ENCODE measurements at regions not wholly inside any gene's neighbourhood (a gene's known extent, or its start where the extent isn't known, plus 50 kb on each side); places are given as distances from the start of the nearest gene placed in this dataset.
A peak's percentile ranks its signal among the peaks of the same experiment; 100 is the strongest.

DNA sequence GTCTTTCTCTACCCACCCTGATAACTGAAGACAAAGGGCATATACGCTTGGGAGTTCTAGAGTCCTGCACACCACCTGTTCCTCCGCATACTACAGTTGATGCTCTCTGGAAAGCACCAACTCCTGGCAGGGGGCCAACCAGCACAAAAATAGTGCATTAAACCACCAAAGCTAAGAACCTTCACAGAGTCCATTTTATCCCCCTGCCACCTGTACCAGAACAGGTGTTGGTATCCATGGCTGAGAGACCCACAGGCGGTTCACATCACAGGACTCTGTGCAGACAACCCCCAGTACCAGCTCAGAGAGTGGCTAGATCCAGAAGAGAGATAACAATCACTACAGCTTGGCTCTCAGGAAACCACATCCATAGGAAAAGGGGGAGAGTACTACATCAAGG, 114.4 kb upstream of the POU1F1 start:
- DNase-seq: peak; percentile 26

DNA sequence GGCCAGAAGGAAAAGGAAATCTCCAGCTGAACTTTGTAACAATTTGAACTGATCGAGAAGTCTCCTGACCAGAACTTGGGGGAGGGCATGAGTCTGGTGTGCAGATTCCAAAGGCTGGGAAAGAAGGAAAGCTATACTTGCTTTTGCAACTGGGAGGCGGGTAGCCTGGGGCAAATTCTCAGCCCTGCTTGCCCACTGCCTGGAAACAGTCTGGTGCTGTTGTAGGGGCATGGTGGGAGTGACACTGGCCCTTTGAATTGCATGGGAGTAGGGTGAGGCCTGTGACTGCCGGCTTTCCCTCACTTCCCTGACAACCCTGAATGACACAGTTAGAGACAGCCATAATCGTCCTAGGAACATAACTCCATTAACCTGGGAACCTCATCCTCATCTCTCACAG, 114.0 kb upstream of the POU1F1 start:
- DNase-seq: no peak

- no peak for DNase-seq
Observed at GRCh38 chr3:87375231-87375682, 98.9 kb upstream of the POU1F1 start.

- no peak for DNase-seq
Observed at GRCh38 chr3:87370007-87370406, 93.6 kb upstream of the POU1F1 start.

- no peak for DNase-seq
Observed at GRCh38 chr3:87367736-87368135, 91.4 kb upstream of the POU1F1 start.

- DNase-seq: no peak
Observed at GRCh38 chr3:87363721-87364120, 87.3 kb upstream of the POU1F1 start.

GRCh38 chr3:87361956-87362355, 85.6 kb upstream of the POU1F1 start:
- no peak for DNase-seq

- DNase-seq: no peak
Observed at GRCh38 chr3:87361271-87361670, 84.9 kb upstream of the POU1F1 start.

GRCh38 chr3:87359826-87360225, 83.4 kb upstream of the POU1F1 start:
- DNase-seq: no peak

DNA sequence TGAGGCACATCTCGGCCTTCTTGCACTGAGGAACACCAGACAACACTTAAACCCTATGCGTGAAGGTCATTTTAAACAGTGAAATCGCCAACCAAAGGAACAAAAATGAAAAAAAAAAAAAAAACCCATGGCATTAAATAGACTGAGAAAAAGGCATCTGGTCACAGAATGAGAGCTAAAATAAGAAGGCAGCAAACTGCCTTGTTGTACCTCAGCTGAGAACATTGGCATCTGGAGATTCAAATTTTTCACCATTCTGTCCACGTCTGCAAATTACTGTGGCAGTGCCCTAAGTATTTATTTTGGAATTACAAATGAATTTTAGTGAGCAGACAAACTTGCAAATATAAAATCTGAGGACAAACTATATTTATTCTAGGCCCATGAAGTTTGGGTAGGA, 82.6 kb upstream of the POU1F1 start:
- DNase-seq: no peak

- DNase-seq: no peak
Observed at GRCh38 chr3:87358066-87358465, 81.7 kb upstream of the POU1F1 start.

- no peak for DNase-seq
Observed at GRCh38 chr3:87354398-87354797, 78.0 kb upstream of the POU1F1 start.

- no peak for DNase-seq
Observed at GRCh38 chr3:87351937-87352336, 75.6 kb upstream of the POU1F1 start.

- DNase-seq: no peak
Observed at GRCh38 chr3:87350367-87351199, 74.2 kb upstream of the POU1F1 start.

- DNase-seq: no peak
Observed at GRCh38 chr3:87349833-87350232, 73.4 kb upstream of the POU1F1 start.

GRCh38 chr3:87336761-87337160, 60.4 kb upstream of the POU1F1 start:
- DNase-seq: no peak

DNA sequence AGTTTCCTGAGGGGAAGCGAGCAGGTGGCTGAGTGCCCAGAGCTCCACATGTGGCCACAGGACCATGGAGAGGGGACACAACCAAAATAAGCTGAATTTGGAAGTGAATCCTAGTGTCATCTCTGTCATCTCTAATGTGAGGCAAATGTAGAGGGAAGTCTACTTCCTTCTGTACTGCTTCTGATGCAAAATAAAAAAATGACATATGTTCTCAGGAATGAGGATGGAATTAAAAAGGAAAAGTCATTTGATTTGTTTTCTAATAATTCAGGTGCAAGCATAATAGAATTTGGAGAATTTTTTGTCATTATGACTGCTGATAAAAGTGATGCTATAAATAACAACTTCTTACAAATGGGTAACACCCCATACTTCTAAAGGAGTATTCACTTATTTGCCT, 59.5 kb upstream of the POU1F1 start:
- DNase-seq: no peak

DNA sequence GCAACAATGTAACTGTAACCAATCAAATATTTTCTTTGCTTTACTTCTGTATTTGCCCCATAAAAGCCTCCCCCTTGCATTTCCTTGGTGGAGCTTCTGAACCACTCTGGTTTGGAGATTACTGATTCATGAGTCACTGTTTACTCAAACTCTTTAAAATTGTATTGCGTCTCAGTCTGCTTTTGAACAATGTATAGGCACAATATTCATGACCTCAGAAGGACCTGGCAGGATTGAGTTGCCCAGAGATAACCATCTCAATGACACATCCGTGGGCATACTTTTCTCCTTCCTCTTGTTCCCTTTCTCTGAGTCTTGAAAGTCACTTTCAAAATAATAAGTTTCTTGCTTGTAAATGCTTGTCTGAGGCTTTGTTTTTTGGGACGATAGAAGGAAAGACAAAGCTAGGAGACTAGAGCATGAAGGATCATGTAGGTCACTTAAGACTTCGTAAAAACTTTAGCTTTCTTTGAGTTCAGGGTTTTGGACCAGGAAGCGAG, 57.1 kb upstream of the POU1F1 start:
- DNase-seq: no peak

DNA sequence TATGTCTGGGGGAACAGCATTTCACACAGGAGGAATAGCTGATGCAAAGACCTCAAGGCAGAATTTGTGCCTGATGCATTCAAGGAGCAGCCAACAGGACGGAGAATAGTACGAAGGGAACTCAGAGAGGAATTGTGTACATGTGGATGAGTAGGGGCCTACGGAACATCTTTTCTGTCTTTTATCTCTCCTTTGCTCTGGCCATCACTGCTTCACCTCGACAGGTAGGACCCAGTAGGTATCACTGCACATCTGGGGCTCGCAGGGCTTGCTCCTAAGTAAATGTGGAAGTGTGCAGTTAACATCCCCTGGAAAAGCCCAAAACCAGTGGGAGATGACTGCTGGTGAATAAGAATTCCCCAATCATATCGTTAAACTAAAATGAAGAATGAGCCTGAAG, 56.4 kb upstream of the POU1F1 start:
- no peak for DNase-seq

- no peak for DNase-seq
Observed at GRCh38 chr3:87329065-87329464, 52.7 kb upstream of the POU1F1 start.

Measured in right hindlimb (tissue), 1 donor.